ENCODE measurements at regions not wholly inside any gene's neighbourhood (a gene's known extent, or its start where the extent isn't known, plus 50 kb on each side); places are given as distances from the start of the nearest gene placed in this dataset.

DNA sequence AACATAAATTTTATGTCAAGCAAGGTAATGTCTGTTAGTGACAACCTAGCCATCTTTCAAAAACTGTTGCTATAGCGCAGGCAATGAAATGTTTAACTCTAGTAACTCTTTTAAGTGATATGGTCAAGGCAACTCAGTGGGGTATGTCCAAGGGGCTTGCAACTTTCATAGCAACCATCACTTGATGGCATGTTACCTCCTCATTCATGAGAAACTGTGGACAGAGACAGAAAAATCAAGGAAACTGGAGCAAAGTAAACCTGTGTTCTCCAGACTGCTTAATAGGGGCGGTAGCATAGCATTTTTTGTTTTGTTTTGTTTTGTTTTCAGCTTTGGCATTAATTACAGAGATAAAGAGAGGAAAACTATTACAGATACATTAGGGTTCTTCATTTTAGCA lies 1456.8 kb upstream of the AGA start:
- Histone ChIP-seq H3K4me3 (ENCODE audit: low read length) (no peak overlapping the region), H3K27me3 (ENCODE audit: insufficient read depth, low read length, poor library complexity, severe bottlenecking) (no peaks in the 10 kb centered on the region), H3K27ac (ENCODE audit: low read depth, low read length) (no peak overlapping the region), H3K36me3 (ENCODE audit: insufficient read depth, low read length) (no peaks in the 10 kb centered on the region), H3K4me1 (ENCODE audit: insufficient read depth, low read length) (no peaks in the 10 kb centered on the region), H3K9me3 (ENCODE audit: low read length) (no peaks in the 10 kb centered on the region)
- H3K27me3 Mint-ChIP-seq = no peaks in the 10 kb centered on the region
- no peak overlapping the region for H3K27ac Mint-ChIP-seq
- H3K9me3 Mint-ChIP-seq = peaks cover 2 to 22% (median 8%) of the 10 kb centered on the region in 5 donors
- no peaks in the 10 kb centered on the region for H3K36me3 Mint-ChIP-seq
- H3K4me3 Mint-ChIP-seq = no peak overlapping the region
- CTCF ChIA-PET = no interaction called here
- POLR2A ChIA-PET = no interaction called here
- H3K4me1 Mint-ChIP-seq = no peaks in the 10 kb centered on the region
- no peak for DNase-seq

DNA sequence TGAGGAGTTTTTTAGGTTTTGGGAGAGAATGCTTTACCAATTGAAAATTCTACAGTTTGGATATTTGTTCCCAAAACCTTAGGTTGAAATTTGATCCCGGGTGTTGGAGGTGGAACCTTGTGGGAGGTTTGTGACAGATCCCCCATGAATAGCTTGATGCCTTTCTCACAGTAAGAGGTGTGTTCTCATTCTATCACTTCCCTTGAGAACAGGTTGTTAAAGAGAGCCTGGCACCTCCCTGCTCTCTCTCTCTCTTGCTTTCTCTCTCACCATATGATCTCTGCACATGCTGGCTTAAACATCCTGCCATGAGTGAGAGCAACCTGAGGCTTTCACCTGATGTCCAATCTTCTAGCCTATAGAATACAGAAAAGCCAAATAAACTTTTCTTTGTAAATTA lies 1475.5 kb upstream of the AGA start:
- Mint-ChIP-seq H3K27ac (no peak overlapping the region), H3K36me3 (no peaks in the 10 kb centered on the region), H3K4me3 (no peak overlapping the region), H3K9me3 (peaks cover 0 to 13% (median 2%) of the 10 kb centered on the region in 5 donors), H3K4me1 (no peaks in the 10 kb centered on the region), H3K27me3 (no peaks in the 10 kb centered on the region)
- CTCF ChIA-PET = no interaction called here
- no peaks in the 10 kb centered on the region for H3K36me3 ChIP-seq (ENCODE audit: insufficient read depth, low read length)
- H3K27me3 ChIP-seq (ENCODE audit: insufficient read depth, low read length, poor library complexity, severe bottlenecking) = no peaks in the 10 kb centered on the region
- POLR2A ChIA-PET = no interaction called here
- no peaks in the 10 kb centered on the region for H3K4me1 ChIP-seq (ENCODE audit: insufficient read depth, low read length)
- no peak overlapping the region for H3K27ac ChIP-seq (ENCODE audit: low read depth, low read length)
- no peak overlapping the region for H3K4me3 ChIP-seq (ENCODE audit: low read length)
- no peak for DNase-seq
- H3K9me3 ChIP-seq (ENCODE audit: low read length) = no peaks in the 10 kb centered on the region

DNA sequence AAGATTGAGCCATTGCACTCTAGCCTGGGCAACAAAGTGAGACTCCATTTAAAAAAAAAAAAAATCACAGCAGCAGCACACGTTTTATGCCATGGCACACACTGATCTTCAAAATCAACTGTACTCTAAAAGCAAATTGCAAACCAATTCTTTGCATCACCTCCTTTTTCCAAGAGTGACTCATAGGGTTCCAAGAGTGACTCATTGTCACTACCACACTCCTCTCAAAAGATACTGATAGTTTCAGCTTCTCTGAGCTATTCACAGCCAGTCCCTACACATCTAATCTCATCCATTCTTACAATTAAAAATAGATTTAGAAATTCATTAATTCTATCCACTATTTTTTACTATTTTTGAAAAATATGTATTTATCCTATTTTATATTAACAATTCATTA lies 1494.9 kb upstream of the AGA start:
- peaks cover 0 to 4% of the 10 kb centered on the region in 2 donors for H3K27me3 Mint-ChIP-seq

DNA sequence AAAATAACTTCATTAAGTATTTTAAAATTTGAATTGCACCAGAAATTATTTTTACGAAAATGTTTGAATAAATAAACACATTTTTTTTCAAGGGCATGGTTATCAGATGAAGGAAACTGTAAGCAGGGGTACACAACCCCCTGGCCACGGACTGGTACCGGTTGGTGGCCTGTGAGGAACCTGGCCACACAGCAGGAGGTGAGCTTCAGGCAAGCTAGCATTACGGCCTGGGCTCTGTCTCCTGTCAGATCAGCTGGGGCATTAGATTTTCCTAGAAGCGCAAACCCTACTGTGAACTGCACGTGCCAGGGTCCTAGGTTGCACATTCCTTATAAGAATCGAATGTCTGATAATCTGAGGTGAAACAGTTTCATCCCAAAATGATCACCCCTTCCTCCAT lies 1499.7 kb upstream of the AGA start:
- no peak for DNase-seq
- H3K36me3 Mint-ChIP-seq = no peaks in the 10 kb centered on the region
- no peaks in the 10 kb centered on the region for H3K4me1 Mint-ChIP-seq
- peaks cover 4 to 9% (median 7%) of the 10 kb centered on the region in 5 donors for H3K9me3 Mint-ChIP-seq
- Histone ChIP-seq H3K4me1 (ENCODE audit: insufficient read depth, low read length) (no peaks in the 10 kb centered on the region), H3K4me3 (ENCODE audit: low read length) (no peak overlapping the region), H3K36me3 (ENCODE audit: insufficient read depth, low read length) (no peaks in the 10 kb centered on the region), H3K27ac (ENCODE audit: low read depth, low read length) (no peak overlapping the region), H3K9me3 (ENCODE audit: low read length) (no peaks in the 10 kb centered on the region), H3K27me3 (ENCODE audit: insufficient read depth, low read length, poor library complexity, severe bottlenecking) (no peaks in the 10 kb centered on the region)
- ChIA-PET POLR2A (no interaction called here), CTCF (no interaction called here)
- peaks cover 0 to 4% of the 10 kb centered on the region in 2 donors for H3K27me3 Mint-ChIP-seq
- no peak overlapping the region for H3K27ac Mint-ChIP-seq
- H3K4me3 Mint-ChIP-seq = no peak overlapping the region

More for the DNA sequence above, 1494.9 kb upstream of the AGA start:
- DNase-seq = no peak
- no peak overlapping the region for H3K4me3 ChIP-seq (ENCODE audit: low read length)
- ChIA-PET CTCF (no interaction called here), POLR2A (no interaction called here)
- Mint-ChIP-seq H3K36me3 (no peaks in the 10 kb centered on the region), H3K27ac (no peak overlapping the region), H3K4me3 (no peak overlapping the region), H3K4me1 (no peaks in the 10 kb centered on the region), H3K9me3 (peaks cover 2 to 9% (median 9%) of the 10 kb centered on the region in 5 donors)
- H3K27me3 ChIP-seq (ENCODE audit: insufficient read depth, low read length, poor library complexity, severe bottlenecking) = no peaks in the 10 kb centered on the region
- no peak overlapping the region for H3K27ac ChIP-seq (ENCODE audit: low read depth, low read length)
- H3K4me1 ChIP-seq (ENCODE audit: insufficient read depth, low read length) = no peaks in the 10 kb centered on the region
- H3K9me3 ChIP-seq (ENCODE audit: low read length) = no peaks in the 10 kb centered on the region
- no peaks in the 10 kb centered on the region for H3K36me3 ChIP-seq (ENCODE audit: insufficient read depth, low read length)

DNA sequence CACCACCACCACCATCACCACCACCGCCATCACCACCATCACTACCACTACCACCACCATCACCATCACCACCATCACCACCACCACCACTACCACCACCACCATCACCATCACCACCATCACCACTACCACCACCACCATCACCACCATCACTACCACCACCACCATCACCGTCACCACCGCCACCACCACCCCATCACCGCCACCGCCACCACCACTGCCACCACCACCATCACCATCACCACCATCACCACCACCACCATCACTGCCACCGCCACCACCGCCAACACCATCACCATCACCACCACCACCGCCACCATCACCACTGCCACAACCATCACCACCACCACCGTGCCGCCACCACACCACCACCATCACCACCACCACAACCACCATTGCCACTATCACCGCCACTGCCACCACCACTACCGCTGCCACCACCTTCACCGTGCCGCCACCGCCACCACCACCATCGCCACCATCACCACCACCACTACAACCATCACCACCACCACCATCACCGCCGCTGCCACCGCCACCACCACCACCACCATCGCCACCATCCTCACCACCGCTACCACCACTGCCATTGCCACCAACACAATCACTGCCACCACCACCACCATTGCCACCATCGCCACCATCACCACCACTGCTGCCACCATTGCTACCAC lies 1511.3 kb upstream of the AGA start:
- Histone ChIP-seq H3K4me1 (ENCODE audit: insufficient read depth, low read length) (no peaks in the 10 kb centered on the region), H3K27me3 (ENCODE audit: insufficient read depth, low read length, poor library complexity, severe bottlenecking) (no peaks in the 10 kb centered on the region), H3K4me3 (ENCODE audit: low read length) (no peak overlapping the region), H3K27ac (ENCODE audit: low read depth, low read length) (no peak overlapping the region), H3K9me3 (ENCODE audit: low read length) (no peaks in the 10 kb centered on the region), H3K36me3 (ENCODE audit: insufficient read depth, low read length) (no peaks in the 10 kb centered on the region)
- Mint-ChIP-seq H3K36me3 (no peaks in the 10 kb centered on the region), H3K9me3 (peaks cover 5 to 18% (median 9%) of the 10 kb centered on the region in 5 donors), H3K27ac (no peak overlapping the region), H3K4me3 (no peak overlapping the region), H3K4me1 (no peaks in the 10 kb centered on the region), H3K27me3 (no peaks in the 10 kb centered on the region)
- DNase-seq = peak in 1 of 5 donors; percentile 37
- ChIA-PET POLR2A (no interaction called here), CTCF (no interaction called here)

DNA sequence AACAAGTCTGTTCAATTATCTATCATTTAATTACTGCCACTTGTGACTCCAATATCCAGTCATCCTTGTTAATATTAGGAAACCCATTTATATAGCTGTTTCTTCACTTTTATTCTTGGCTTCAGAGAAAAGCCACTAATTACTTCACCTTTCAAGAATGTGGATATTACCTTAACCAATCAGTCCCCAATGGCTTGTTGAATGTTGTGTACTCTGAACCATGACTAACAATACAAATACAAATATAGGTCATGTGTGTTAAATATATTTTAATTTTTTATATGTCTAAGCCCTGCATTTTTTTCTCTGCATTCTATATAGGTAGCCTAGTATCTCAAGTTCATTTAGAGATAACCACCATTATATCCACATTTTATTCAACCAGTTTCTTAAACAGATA lies 1513.4 kb upstream of the AGA start:
- Mint-ChIP-seq H3K4me3 (no peak overlapping the region), H3K27me3 (no peaks in the 10 kb centered on the region), H3K9me3 (peaks cover 5 to 26% (median 12%) of the 10 kb centered on the region in 5 donors), H3K36me3 (no peaks in the 10 kb centered on the region), H3K4me1 (no peaks in the 10 kb centered on the region), H3K27ac (no peak overlapping the region)
- ChIA-PET POLR2A (no interaction called here), CTCF (no interaction called here)
- Histone ChIP-seq H3K4me3 (ENCODE audit: low read length) (no peak overlapping the region), H3K9me3 (ENCODE audit: low read length) (no peaks in the 10 kb centered on the region), H3K36me3 (ENCODE audit: insufficient read depth, low read length) (no peaks in the 10 kb centered on the region), H3K27me3 (ENCODE audit: insufficient read depth, low read length, poor library complexity, severe bottlenecking) (no peaks in the 10 kb centered on the region), H3K27ac (ENCODE audit: low read depth, low read length) (no peak overlapping the region), H3K4me1 (ENCODE audit: insufficient read depth, low read length) (no peaks in the 10 kb centered on the region)
- DNase-seq = no peak

DNA sequence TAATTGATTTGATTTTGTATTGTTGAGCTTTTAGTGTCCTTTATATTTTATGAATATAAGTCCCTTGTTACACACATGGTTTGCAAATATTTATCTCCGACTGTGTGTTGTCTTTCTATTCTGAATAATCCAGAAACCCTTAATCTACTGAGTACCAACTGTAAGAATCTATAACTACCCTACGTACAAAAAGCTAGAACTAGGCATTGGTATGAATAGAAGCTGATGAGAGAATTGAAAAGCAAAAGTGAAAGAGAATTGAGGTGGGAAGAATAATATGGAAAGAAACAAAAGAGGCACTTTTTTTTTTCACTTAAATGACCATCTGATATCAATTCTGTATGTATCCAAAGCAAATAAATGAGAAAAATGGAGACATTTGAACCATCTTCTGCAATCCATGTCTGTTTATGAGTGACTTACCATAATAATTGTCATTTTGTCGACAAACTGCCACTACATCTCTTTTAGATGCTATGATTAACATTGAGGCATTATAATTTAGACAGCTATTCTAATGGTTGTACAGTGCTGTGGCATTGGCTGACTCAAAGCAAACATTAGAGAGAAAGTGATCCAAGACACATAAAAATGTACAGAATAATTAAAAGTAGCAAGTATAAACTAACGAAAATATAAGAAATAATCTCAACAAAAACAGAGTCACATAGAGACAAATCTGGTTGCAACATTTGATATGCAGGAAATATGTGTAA lies 1516.6 kb upstream of the AGA start:
- H3K36me3 Mint-ChIP-seq = no peaks in the 10 kb centered on the region
- H3K27ac ChIP-seq (ENCODE audit: low read depth, low read length) = no peak overlapping the region
- H3K4me1 ChIP-seq (ENCODE audit: insufficient read depth, low read length) = no peaks in the 10 kb centered on the region
- POLR2A ChIA-PET = no interaction called here
- H3K27me3 Mint-ChIP-seq = no peaks in the 10 kb centered on the region
- peaks cover 5 to 27% (median 12%) of the 10 kb centered on the region in 5 donors for H3K9me3 Mint-ChIP-seq
- no peaks in the 10 kb centered on the region for H3K9me3 ChIP-seq (ENCODE audit: low read length)
- DNase-seq = no peak
- CTCF ChIA-PET = no interaction called here
- H3K4me3 Mint-ChIP-seq = no peak overlapping the region
- H3K36me3 ChIP-seq (ENCODE audit: insufficient read depth, low read length) = no peaks in the 10 kb centered on the region
- H3K27me3 ChIP-seq (ENCODE audit: insufficient read depth, low read length, poor library complexity, severe bottlenecking) = no peaks in the 10 kb centered on the region
- no peak overlapping the region for H3K4me3 ChIP-seq (ENCODE audit: low read length)
- H3K27ac Mint-ChIP-seq = no peak overlapping the region
- no peaks in the 10 kb centered on the region for H3K4me1 Mint-ChIP-seq

DNA sequence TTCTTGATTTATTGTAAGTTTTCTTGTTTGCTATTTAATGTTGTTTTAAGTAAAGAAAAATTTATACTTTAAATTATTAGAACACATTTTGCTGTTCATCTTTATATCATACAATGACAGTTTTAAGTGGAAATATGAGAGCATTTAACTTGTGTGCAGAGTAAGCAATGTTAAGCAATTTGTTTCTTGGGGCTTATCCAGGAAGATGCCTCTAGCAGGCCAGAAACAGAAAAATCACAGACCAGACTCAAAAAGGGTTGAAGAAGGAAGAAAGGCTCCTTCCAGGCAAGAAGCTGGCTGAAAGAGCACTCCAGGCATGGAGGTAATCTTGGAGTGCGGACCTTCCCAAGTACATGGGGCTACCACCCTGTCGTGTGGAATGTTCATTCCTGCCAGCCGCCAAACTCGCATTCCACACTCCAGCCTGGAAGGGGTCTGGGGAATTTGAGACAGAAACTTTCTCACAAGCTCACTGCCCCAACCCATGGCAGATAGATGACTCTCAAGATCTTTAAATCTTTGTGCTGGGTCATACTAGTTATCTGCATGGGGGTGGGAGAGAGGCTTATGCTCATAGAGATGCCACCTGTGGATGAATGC lies 1521.3 kb upstream of the AGA start:
- CTCF ChIA-PET = no interaction called here
- Mint-ChIP-seq H3K36me3 (no peaks in the 10 kb centered on the region), H3K4me3 (no peak overlapping the region), H3K27me3 (peaks cover 0 to 1% of the 10 kb centered on the region in 2 donors), H3K4me1 (no peaks in the 10 kb centered on the region), H3K9me3 (peaks cover 2 to 16% (median 6%) of the 10 kb centered on the region in 5 donors), H3K27ac (no peak overlapping the region)
- H3K36me3 ChIP-seq (ENCODE audit: insufficient read depth, low read length) = no peaks in the 10 kb centered on the region
- no peak for DNase-seq
- no peaks in the 10 kb centered on the region for H3K4me1 ChIP-seq (ENCODE audit: insufficient read depth, low read length)
- H3K27me3 ChIP-seq (ENCODE audit: insufficient read depth, low read length, poor library complexity, severe bottlenecking) = no peaks in the 10 kb centered on the region
- H3K4me3 ChIP-seq (ENCODE audit: low read length) = no peak overlapping the region
- POLR2A ChIA-PET = no interaction called here
- H3K9me3 ChIP-seq (ENCODE audit: low read length) = no peaks in the 10 kb centered on the region
- no peak overlapping the region for H3K27ac ChIP-seq (ENCODE audit: low read depth, low read length)
